HG03025 (cell line): ENCODE measurements at regions not wholly inside any gene's neighbourhood (a gene's known extent, or its start where the extent isn't known, plus 50 kb on each side); places are given as distances from the start of the nearest gene placed in this dataset.

ENCODE experiments used
- ATAC-seq: cut with Tn5 transposase; IDR thresholded peaks from one replicate; pipeline ENCODE4 v1.9.1; 2021; ENCODE audit warnings: mild to moderate bottlenecking, moderate library complexity; ENCODE audit not compliant: unreplicated experiment, low FRiP score

DNA sequence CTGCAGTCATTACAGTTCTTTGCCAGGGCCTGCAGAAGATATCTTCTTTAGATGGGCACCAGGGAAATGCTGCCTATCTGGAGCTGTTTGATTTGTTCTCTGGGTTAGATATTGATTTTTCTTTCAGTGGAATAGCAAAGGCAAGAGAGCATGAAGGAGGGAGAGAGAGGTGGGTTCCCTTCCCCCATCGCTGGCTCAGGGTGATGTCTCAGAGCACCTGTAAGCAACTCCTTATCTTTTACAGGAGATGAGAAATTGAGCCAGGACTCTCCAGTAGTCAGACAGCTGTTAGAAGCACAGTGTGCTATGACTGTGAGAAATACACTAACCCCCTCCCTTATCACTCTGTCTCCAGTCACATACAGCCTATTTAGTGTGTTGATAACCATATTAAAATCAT is 89.3 kb upstream of the SLC24A5 start:
- no peak for ATAC-seq

DNA sequence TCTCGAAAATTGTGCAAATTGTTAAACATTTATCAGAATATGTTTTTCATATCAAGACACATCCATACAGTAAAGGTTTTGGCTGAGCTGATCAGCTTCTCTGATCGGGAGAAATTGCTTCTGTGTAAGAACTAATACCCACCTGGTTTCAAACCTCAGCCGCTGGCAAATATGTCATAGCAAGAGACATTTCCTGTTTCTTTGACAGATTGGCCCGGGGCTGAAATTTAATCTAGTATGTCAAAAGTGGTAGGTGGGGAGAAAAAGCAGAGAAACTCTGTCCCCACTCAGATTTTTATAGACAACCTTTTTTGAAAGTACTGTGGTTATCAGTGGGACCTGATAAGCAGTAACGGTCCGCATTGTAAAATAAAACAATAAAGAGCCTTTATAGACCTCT is 88.8 kb upstream of the SLC24A5 start:
- ATAC-seq, result no peak

DNA sequence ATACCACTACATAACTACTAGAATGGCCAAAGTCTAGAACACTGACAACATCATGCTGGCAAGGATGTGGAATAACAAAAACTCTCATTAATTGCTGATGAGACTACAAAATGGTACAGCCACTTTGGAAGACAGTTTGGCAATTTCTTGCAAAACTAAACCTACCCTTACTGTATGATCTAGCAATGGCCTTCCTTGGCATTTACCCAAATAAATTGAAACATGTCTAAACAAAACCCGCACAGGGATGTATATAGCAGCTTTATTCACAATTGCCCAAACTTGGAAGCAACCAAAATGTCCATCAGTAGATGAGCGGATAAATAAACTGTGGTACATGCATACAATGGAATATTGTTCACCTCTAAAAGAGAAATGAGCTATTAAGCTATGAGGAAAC is 87.9 kb upstream of the SLC24A5 start:
- ATAC-seq, result no peak

DNA sequence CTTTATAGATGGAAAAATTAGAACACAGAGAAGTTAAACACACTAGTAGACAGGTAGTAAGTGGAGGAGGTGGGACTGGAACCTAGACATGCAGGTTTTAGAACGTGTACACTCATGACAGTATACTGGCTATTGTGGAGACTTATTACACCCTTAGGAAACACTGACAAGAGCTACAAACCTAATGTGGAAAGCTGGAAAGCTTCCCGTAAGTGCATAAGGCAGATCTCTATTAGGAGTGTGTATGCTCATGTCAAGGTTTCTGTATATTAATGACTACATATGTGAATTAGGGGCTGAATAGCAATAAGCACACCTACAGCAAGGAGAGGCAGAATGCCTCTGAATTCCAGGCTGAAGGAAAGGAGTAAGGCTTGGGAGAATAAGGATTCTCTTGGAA is 82.6 kb upstream of the SLC24A5 start:
- ATAC-seq, result no peak

DNA sequence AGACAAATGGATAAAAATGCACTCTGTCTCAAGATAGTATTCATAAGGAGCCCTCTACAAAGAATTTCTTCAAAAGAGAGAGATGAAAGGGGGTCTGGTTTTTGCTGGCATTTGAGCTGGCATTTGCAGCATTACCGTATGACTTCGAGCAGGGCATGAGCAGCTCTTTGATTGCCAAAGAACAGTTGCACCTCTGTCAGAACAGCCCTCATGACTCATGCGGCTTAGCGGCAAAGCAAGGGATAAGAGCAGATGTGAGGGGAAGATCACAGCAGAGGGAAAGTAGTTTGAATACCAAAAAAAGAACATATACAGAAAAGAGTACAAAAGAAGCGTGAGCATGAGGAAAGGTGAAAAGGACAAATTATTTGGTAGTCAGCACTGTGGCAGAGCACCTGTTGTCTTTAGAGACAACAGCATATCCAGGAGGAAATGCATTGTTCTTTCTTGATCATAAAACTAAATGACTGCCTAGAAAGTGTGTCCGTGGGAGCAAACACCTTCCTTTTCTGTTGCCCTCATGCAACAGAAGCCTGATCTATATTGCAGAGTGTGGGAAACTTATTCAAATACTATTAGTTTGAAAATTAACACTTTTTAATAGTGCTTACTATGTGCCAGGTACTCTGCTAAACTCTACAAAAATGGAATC is 80.5 kb upstream of the SLC24A5 start:
- ATAC-seq, result no peak

DNA sequence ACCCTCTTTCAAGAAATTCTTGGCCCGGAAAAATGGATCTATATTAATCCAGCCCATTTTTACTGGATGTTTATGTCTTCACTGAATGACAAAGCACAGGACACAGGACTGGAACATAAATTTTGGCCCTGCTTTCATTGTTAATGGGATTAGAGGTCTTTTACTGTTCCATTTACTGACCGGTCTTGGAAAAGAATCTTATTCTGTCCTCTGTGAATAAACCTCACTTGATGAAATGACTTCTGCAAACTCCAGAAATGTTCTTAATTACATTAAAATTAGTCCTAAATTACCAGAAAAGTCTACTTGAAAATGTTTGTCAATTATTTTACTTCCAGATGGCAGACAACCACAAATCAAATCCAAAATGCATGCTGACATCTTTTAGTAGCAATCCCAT is 79.3 kb upstream of the SLC24A5 start:
- no peak for ATAC-seq

DNA sequence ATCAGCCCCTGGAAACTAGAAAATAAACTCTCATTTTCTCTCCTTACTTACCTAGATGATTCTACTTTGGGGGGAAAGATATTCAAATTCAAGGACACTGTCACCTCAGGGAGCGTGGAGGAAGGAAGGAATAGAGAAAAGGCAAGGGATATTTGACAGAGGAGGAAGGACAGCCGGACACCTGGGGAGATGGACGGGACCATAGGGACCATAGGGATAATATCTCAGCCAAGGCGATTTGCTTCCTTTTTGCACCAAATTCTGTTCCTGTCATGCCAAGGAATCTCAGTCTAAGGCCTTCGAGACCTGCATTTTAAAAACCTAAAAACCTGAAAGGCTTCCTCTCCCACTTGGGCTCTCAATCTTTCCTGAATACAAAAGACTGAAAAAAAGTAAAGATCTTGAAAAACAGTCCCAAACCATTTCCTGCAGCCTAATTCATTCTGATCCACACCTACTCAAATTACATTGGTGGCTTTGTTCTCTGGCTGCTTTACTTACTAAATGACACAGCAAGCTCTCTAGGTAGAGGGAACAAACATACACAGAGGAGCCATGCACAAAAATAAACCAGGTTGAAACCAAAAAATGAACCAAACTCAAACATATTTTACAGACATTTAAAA is 73.9 kb upstream of the SLC24A5 start:
- ATAC-seq, result no peak

DNA sequence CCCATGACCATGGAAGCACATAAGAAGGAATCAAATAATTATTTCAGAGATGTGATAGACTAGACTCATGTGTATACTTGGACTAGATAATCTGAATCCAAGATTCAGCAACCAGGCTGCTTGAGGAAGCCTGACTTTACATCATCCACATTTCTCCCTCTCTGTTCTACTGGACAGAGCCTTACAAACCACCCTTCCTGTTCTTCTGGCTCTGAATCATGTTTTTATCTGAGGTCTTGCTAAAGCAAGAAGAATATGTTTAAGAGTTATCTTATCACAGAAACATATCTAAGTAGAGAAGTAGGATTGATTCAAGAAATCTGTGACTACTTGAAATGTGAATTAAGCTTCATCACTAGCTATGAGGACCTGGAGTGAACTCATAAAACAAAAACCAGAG is 71.1 kb upstream of the SLC24A5 start:
- ATAC-seq, result no peak

DNA sequence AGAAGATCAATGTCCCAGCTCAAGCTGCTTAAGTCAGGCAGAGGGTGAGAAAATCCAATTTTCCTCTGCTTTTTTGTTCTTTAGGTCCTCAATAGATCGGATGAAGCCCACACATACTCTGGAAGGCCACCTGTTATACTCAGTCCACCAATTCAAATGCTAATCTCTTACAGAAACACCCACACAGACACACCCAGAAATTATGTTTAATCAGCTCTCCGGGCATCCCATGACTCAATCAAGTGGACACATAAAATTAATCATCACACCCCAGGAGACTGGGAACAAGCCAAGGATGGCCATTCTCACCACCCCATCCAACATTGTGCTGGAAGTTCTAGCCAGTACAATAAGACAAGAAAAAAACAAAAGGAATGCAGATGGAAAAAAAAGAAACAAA is 67.8 kb upstream of the SLC24A5 start:
- ATAC-seq, result no peak

DNA sequence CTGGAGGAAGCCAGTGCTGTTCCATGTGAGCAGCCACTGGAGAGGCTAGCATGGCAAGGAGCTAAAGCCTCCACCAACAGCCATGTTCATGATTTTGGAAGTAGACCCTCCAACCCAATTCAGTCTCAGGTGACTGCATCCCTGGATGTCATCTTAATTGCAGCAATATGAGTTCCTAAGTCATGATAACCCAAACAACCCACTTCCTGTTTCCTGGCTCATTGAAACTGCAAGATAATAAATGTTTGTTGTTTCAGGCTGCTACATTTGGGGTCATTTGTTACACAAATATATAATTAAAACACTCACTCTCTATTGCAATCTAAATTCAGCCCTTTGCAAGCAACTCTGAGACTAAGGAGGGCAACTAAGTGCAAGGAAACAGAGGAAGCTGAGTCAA is 62.4 kb upstream of the SLC24A5 start:
- ATAC-seq, result no peak

DNA sequence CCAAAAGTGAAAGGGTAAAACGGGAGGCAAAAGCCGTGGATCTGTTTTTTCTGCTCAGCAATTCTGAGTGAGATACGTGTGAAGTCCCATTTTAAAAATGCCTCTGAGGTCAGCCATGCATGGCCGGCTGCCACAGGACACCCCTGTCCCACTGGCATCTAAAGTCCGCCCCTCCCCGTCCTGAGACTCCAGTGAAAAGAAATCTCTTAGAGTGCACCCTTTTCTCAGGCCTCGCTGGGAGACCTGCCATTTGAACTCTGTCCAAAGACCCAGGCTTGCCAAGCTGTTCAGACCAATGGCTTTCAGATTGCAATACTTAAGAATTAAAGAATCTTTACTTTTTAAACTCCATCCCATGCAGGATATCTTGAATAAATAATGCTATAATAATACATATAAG is 61.0 kb upstream of the SLC24A5 start:
- ATAC-seq, result no peak

DNA sequence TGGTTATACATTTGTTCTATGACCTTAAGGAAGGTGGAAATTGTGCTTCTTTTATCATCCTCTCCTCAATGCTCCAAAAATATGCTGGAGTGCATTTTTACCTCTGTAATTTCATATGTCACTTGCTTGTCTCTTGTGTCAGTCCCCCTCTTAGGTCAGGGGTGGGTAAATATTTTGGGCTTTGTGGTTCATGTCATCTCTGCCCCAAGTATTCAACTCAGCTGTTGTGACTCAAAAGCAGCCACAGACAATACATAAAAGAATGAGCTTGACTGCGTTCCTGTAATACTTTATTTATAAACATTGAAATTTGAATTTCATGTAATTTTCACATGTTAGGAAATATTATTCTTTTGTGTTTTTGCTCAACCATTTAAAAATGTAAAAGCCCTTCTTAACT is 60.4 kb upstream of the SLC24A5 start:
- ATAC-seq, result no peak

DNA sequence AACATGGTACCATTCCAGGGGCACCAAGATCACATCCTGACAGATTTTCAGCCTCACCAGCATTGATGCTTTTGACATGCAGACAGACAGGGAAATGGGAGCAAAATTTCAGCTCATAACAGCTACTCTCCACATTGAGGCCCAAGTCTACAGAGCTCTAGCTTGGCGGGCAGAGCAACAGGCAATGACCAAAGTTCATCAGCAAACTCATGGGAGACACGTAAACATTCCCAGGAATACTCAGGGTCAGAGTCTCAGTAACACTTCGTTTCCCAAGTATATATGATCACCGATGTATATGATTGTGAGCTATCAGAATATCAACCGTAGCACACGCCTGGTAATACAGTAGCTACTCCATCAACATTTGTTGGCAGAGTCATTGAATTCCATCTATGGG is 59.2 kb upstream of the SLC24A5 start:
- no peak for ATAC-seq

DNA sequence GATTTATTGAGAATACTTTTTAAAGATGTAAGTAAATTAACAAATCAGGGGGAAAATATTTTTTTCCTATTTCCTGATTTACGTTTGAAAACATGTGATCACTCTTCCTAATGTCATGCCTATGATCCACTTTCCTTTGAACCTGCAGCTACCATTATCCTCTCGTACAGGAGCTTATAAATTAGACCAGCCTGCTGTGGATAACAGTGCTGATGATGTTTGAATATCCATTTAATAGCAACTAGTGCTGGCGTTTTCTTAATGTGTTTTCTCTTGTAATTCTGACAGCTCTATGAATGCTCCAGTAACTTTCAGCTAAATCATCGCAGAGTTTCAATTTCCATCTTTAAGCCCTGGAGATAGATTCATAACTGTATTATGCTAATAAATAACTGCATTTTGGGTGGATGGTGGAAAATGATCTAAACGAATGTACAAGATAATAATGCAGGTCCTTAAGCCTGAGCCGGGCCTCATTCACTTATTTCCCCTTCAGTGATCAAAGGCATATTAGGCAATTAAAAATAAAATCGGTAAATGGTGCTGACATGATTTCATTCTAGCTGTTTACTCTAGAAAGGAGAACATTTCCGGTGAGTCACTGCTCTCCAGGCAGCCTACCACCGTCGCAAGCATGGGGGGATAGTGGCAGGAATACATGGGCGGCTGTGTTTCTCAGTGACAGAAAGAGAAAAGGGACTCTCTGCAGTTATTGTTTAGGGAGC is 58.5 kb upstream of the SLC24A5 start:
- ATAC-seq, result no peak

DNA sequence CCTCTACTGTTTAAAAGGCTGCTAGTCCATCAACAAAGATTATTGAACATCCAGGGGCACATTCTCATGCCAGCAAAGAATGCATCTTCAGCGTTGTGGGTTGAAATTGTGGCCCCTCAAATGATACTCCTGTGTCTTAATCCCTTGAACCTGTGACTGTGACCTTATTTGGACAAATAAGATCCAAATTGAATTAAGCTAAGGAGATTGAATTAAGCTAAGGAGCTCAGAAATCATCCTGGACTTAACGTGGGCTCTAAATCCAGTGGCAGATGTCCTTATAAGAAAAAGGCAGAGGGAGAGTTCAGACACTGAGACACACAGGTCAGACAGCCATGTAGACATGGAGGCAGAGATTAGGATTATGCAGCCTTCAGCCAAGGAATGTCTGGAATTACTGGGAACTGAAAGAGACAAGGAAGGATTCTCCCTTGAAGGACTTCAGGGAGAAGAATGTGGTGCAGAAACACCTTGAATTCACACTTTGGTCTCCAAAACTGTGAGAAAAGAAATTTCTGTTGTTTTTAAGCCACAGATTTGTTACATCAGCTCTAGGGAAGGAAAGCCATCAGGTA is 57.3 kb upstream of the SLC24A5 start:
- no peak for ATAC-seq

DNA sequence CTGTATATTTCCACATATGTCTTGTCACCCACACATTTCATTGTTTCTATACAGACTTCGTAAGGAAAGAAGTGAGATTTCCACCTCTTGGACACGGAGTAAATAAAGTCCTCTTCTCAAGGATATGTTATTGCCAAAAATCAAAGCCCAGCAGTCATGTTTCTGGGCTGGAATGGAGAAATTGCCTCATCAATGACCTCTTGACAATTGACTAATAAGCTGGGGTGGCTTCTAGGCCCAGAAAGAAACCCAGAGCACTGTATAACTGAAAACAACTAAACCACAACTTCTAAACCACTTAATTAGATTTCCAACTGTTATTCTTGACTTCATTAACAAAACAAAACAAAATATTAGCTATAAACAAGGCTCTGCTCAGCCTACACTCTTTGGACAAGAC is 56.4 kb upstream of the SLC24A5 start:
- ATAC-seq, result no peak

DNA sequence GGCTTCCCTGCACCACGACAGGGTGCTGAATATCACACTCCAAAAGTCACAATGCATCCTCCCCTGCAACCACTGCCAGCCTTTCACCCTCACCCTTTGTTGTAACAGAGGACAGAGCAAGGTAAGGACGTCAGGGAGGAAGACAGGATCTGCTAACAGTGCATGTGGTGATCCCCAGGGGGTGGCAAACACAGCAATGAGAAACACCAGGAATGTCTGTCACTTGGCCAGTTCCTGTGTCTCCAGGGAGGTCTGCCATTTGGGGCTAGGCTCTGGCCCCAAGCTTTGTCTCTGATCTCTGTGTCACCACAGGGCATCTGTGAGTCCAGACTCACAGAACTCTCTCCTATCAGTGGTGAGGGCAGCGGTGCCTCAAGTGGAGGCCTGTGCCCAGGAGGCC is 54.3 kb upstream of the SLC24A5 start:
- ATAC-seq, result no peak
